HT1080 (cell line): ENCODE measurements at regions not wholly inside any gene's neighbourhood (a gene's known extent, or its start where the extent isn't known, plus 50 kb on each side); places are given as distances from the start of the nearest gene placed in this dataset.
"Not testable (repeated sequence)": the region's sequence is repeated elsewhere in the genome, so short reads cannot be mapped to it uniquely, and the experiment has no call there.

Source experiments
- DNase-seq: peaks from one replicate; pipeline ENCODE4 v3.0.0-alpha.2; 2015; ENCODE audit warnings: low read depth

GRCh38 chr10:8173243-8173865, 118.9 kb downstream of the GATA3 start:
- no peak for DNase-seq

GRCh38 chr10:8173866-8174243, 119.4 kb downstream of the GATA3 start:
- no peak for DNase-seq

GRCh38 chr10:8174762-8175161, 120.3 kb downstream of the GATA3 start:
- no peak for DNase-seq

- not testable (repeated sequence) for DNase-seq
Observed at GRCh38 chr10:8177526-8177925, 123.0 kb downstream of the GATA3 start.

- DNase-seq, result not testable (repeated sequence)
Observed at GRCh38 chr10:8179773-8180172, 125.3 kb downstream of the GATA3 start.

GRCh38 chr10:8180360-8181109, 126.0 kb downstream of the GATA3 start:
- DNase-seq, result no peak

- no peak for DNase-seq
Observed at GRCh38 chr10:8181496-8182157, 127.1 kb downstream of the GATA3 start.

- DNase-seq, result no peak
Observed at GRCh38 chr10:8182806-8183205, 128.3 kb downstream of the GATA3 start.

GRCh38 chr10:8183241-8183704, 128.8 kb downstream of the GATA3 start:
- peak; percentile 72 for DNase-seq

- DNase-seq, result no peak
Observed at GRCh38 chr10:8187171-8187666, 132.7 kb downstream of the GATA3 start.

- DNase-seq, result no peak
Observed at GRCh38 chr10:8189458-8189857, 135.0 kb downstream of the GATA3 start.

- no peak for DNase-seq
Observed at GRCh38 chr10:8192301-8192700, 137.8 kb downstream of the GATA3 start.

GRCh38 chr10:8193546-8193945, 139.1 kb downstream of the GATA3 start:
- peak; percentile 22 for DNase-seq

GRCh38 chr10:8194050-8194449, 139.6 kb downstream of the GATA3 start:
- no peak for DNase-seq

- DNase-seq, result no peak
Observed at GRCh38 chr10:8206882-8207281, 152.4 kb downstream of the GATA3 start.

- peak; percentile 48 for DNase-seq
Observed at GRCh38 chr10:8211631-8212030, 157.1 kb downstream of the GATA3 start.

GRCh38 chr10:8213735-8214134, 159.2 kb downstream of the GATA3 start:
- no peak for DNase-seq

GRCh38 chr10:8214587-8214986, 160.1 kb downstream of the GATA3 start:
- no peak for DNase-seq

GRCh38 chr10:8216893-8217292, 162.4 kb downstream of the GATA3 start:
- no peak for DNase-seq

GRCh38 chr10:8221451-8221850, 167.0 kb downstream of the GATA3 start:
- no peak for DNase-seq

- DNase-seq, result no peak
Observed at GRCh38 chr10:8224591-8224990, 170.1 kb downstream of the GATA3 start.

- no peak for DNase-seq
Observed at GRCh38 chr10:8225187-8225586, 170.7 kb downstream of the GATA3 start.
